ENCODE measurements at regions not wholly inside any gene's neighbourhood (a gene's known extent, or its start where the extent isn't known, plus 50 kb on each side); places are given as distances from the start of the nearest gene placed in this dataset.

- TF ChIP-seq CTCF (IDR thresholded peaks at IDR 0.05; ENCODE audit: insufficient read depth, low read depth, low read length, missing control alignments), result no peak
- no peak overlapping the region for H3K4me3 ChIP-seq (ENCODE audit: low read depth, low read length)
- DNase-seq (ENCODE audit: low read depth), result no peak
These were observed 53.6 kb upstream of the ATP8B1 start for GRCh38 chr18:57856557-57857280.

- no peak overlapping the region for H3K4me3 ChIP-seq (ENCODE audit: low read depth, low read length)
- no peak for TF ChIP-seq CTCF (IDR thresholded peaks at IDR 0.05; ENCODE audit: insufficient read depth, low read depth, low read length, missing control alignments)
- no peak for DNase-seq (ENCODE audit: low read depth)
These were observed 53.0 kb upstream of the ATP8B1 start for GRCh38 chr18:57856128-57856527.

- H3K4me3 ChIP-seq (ENCODE audit: low read depth, low read length), result no peak overlapping the region
- no peak for DNase-seq (ENCODE audit: low read depth)
- TF ChIP-seq CTCF (IDR thresholded peaks at IDR 0.05; ENCODE audit: insufficient read depth, low read depth, low read length, missing control alignments), result no peak
These were observed 52.4 kb upstream of the ATP8B1 start for GRCh38 chr18:57855551-57855950.

- H3K4me3 ChIP-seq (ENCODE audit: low read depth, low read length), result no peak overlapping the region
- no peak for TF ChIP-seq CTCF (IDR thresholded peaks at IDR 0.05; ENCODE audit: insufficient read depth, low read depth, low read length, missing control alignments)
- no peak for DNase-seq (ENCODE audit: low read depth)
These were observed 51.6 kb upstream of the ATP8B1 start for GRCh38 chr18:57854726-57855125.

- DNase-seq (ENCODE audit: low read depth), result no peak
- TF ChIP-seq CTCF (IDR thresholded peaks at IDR 0.05; ENCODE audit: insufficient read depth, low read depth, low read length, missing control alignments), result no peak
- no peak overlapping the region for H3K4me3 ChIP-seq (ENCODE audit: low read depth, low read length)
These were observed 50.7 kb upstream of the ATP8B1 start for GRCh38 chr18:57853864-57854263.

GRCh38 chr18:57853133-57853532 is 50.0 kb upstream of the ATP8B1 start:
- no peak overlapping the region for H3K4me3 ChIP-seq (ENCODE audit: low read depth, low read length)
- DNase-seq (ENCODE audit: low read depth), result no peak
- TF ChIP-seq CTCF (IDR thresholded peaks at IDR 0.05; ENCODE audit: insufficient read depth, low read depth, low read length, missing control alignments), result no peak
